ENCODE measurements at regions not wholly inside any gene's neighbourhood (a gene's known extent, or its start where the extent isn't known, plus 50 kb on each side); places are given as distances from the start of the nearest gene placed in this dataset.
A peak's percentile ranks its signal among the peaks of the same experiment; 100 is the strongest.

GRCh38 chr1:193960499-193960898, 774.1 kb upstream of the B3GALT2 start:
- no peak overlapping the region for H2AFZ ChIP-seq (ENCODE audit: low read length)
- no peaks in the 10 kb centered on the region for H3K36me3 ChIP-seq (ENCODE audit: insufficient read depth, low read length)
- no peaks in the 10 kb centered on the region for H3K27me3 ChIP-seq (ENCODE audit: insufficient read depth, low read length)
- H3K79me2 ChIP-seq (ENCODE audit: insufficient read depth, low read length), result no peaks in the 10 kb centered on the region
- no peak overlapping the region for H3K27ac ChIP-seq (ENCODE audit: low read depth, low read length)
- H3K4me2 ChIP-seq (ENCODE audit: insufficient read depth, low read length), result no peak overlapping the region
- DNase-seq (ENCODE audit: insufficient read length, low spot score, missing footprints), result no peak
- no peaks in the 10 kb centered on the region for H4K20me1 ChIP-seq (ENCODE audit: insufficient read depth, low read length)
- TF ChIP-seq CTCF (IDR thresholded peaks at IDR 0.05; ENCODE audit: extremely low read depth, low read depth, low read length), result no peak
- no peak overlapping the region for H3K4me3 ChIP-seq (ENCODE audit: insufficient read depth, low read length)
- peaks cover 5% of the 10 kb centered on the region for H3K9me3 ChIP-seq (ENCODE audit: low read depth, low read length)
- no peaks in the 10 kb centered on the region for H3K4me1 ChIP-seq (ENCODE audit: insufficient read depth, low read length)

GRCh38 chr1:193960040-193960439, 773.6 kb upstream of the B3GALT2 start:
- H3K79me2 ChIP-seq (ENCODE audit: insufficient read depth, low read length), result no peaks in the 10 kb centered on the region
- H3K4me3 ChIP-seq (ENCODE audit: insufficient read depth, low read length), result no peak overlapping the region
- H2AFZ ChIP-seq (ENCODE audit: low read length), result no peak overlapping the region
- H3K4me2 ChIP-seq (ENCODE audit: insufficient read depth, low read length), result no peak overlapping the region
- peaks cover 5% of the 10 kb centered on the region for H3K9me3 ChIP-seq (ENCODE audit: low read depth, low read length)
- no peak for DNase-seq (ENCODE audit: insufficient read length, low spot score, missing footprints)
- H3K27me3 ChIP-seq (ENCODE audit: insufficient read depth, low read length), result no peaks in the 10 kb centered on the region
- TF ChIP-seq CTCF (IDR thresholded peaks at IDR 0.05; ENCODE audit: extremely low read depth, low read depth, low read length), result no peak
- no peaks in the 10 kb centered on the region for H3K36me3 ChIP-seq (ENCODE audit: insufficient read depth, low read length)
- no peaks in the 10 kb centered on the region for H3K4me1 ChIP-seq (ENCODE audit: insufficient read depth, low read length)
- no peak overlapping the region for H3K27ac ChIP-seq (ENCODE audit: low read depth, low read length)
- H4K20me1 ChIP-seq (ENCODE audit: insufficient read depth, low read length), result no peaks in the 10 kb centered on the region

GRCh38 chr1:193957556-193958095, 771.2 kb upstream of the B3GALT2 start:
- Histone ChIP-seq H3K27me3 (ENCODE audit: insufficient read depth, low read length) (no peaks in the 10 kb centered on the region), H3K4me1 (ENCODE audit: insufficient read depth, low read length) (no peaks in the 10 kb centered on the region), H3K27ac (ENCODE audit: low read depth, low read length) (no peak overlapping the region), H4K20me1 (ENCODE audit: insufficient read depth, low read length) (no peaks in the 10 kb centered on the region), H3K79me2 (ENCODE audit: insufficient read depth, low read length) (no peaks in the 10 kb centered on the region), H3K9me3 (ENCODE audit: low read depth, low read length) (peaks cover 8% of the 10 kb centered on the region), H3K36me3 (ENCODE audit: insufficient read depth, low read length) (no peaks in the 10 kb centered on the region), H3K4me2 (ENCODE audit: insufficient read depth, low read length) (no peak overlapping the region), H2AFZ (ENCODE audit: low read length) (no peak overlapping the region), H3K4me3 (ENCODE audit: insufficient read depth, low read length) (no peak overlapping the region)
- DNase-seq (ENCODE audit: insufficient read length, low spot score, missing footprints), result no peak
- no peak for TF ChIP-seq CTCF (IDR thresholded peaks at IDR 0.05; ENCODE audit: extremely low read depth, low read depth, low read length)

GRCh38 chr1:193952778-193953374, 766.5 kb upstream of the B3GALT2 start:
- H3K4me3 ChIP-seq (ENCODE audit: insufficient read depth, low read length), result no peak overlapping the region
- H3K27ac ChIP-seq (ENCODE audit: low read depth, low read length), result no peak overlapping the region
- no peak for TF ChIP-seq CTCF (IDR thresholded peaks at IDR 0.05; ENCODE audit: extremely low read depth, low read depth, low read length)

More at GRCh38 chr1:193952778-193953374, 766.5 kb upstream of the B3GALT2 start:
- Histone ChIP-seq H3K4me2 (ENCODE audit: insufficient read depth, low read length) (no peak overlapping the region), H4K20me1 (ENCODE audit: insufficient read depth, low read length) (no peaks in the 10 kb centered on the region), H3K79me2 (ENCODE audit: insufficient read depth, low read length) (no peaks in the 10 kb centered on the region), H3K27me3 (ENCODE audit: insufficient read depth, low read length) (no peaks in the 10 kb centered on the region), H3K36me3 (ENCODE audit: insufficient read depth, low read length) (no peaks in the 10 kb centered on the region), H3K4me1 (ENCODE audit: insufficient read depth, low read length) (no peaks in the 10 kb centered on the region), H3K9me3 (ENCODE audit: low read depth, low read length) (peaks cover 8% of the 10 kb centered on the region), H2AFZ (ENCODE audit: low read length) (no peak overlapping the region)
- peak; percentile 17 for DNase-seq (ENCODE audit: insufficient read length, low spot score, missing footprints)

Data from osteoblast (primary cell).